Colonic mucosa (tissue), 4 donors: ENCODE measurements at regions not wholly inside any gene's neighbourhood (a gene's known extent, or its start where the extent isn't known, plus 50 kb on each side); places are given as distances from the start of the nearest gene placed in this dataset.
"Not testable (repeated sequence)": the region's sequence is repeated elsewhere in the genome, so short reads cannot be mapped to it uniquely, and the experiment has no call there.

ENCODE experiments used
- DNase-seq: peaks from one replicate; pipeline ENCODE4 v3.0.0-alpha.2; 2020
- H3K27ac ChIP-seq: fragments of 200-600 bp; one replicate; pipeline ENCODE4 v1.8.0; 2021
- H3K27me3 ChIP-seq: fragments of 200-600 bp; one replicate; pipeline ENCODE4 v1.8.0; 2021
- H3K36me3 ChIP-seq: fragments of 200-600 bp; one replicate; pipeline ENCODE4 v1.8.0; 2021
- H3K4me1 ChIP-seq: fragments of 200-600 bp; one replicate; pipeline ENCODE4 v1.8.0; 2021; ENCODE audit warnings: mild to moderate bottlenecking
- H3K4me3 ChIP-seq: fragments of 200-600 bp; one replicate; pipeline ENCODE4 v1.8.0; 2021
- H3K9ac ChIP-seq, 2 donors: one replicate each; pipeline ENCODE4 v1.7.0; 2013; ENCODE audit warnings: control low read depth in 2 of 2, low read depth in 2 of 2, low read length in 2 of 2
- H3K9me3 ChIP-seq: fragments of 200-600 bp; one replicate; pipeline ENCODE4 v1.8.0; 2021
- intact Hi-C: fragments of 100-400 bp; cut with DNase I; formaldehyde crosslinking; loops from one replicate; pipeline ENCODE4 v1.14.1; 2022
- TF ChIP-seq, protein P1 (sequence below): fragments of 200-600 bp; IDR thresholded peaks from one replicate; pipeline ENCODE4 v1.8.0; 2022; ENCODE audit warnings: antibody characterized with exemption, mild to moderate bottlenecking
- donor health status: healthy.
- donor health status: DM: no; HTN: no; CAD: no.
- donor health status: DM: no; HTN: no; CAD: no.

DNA sequence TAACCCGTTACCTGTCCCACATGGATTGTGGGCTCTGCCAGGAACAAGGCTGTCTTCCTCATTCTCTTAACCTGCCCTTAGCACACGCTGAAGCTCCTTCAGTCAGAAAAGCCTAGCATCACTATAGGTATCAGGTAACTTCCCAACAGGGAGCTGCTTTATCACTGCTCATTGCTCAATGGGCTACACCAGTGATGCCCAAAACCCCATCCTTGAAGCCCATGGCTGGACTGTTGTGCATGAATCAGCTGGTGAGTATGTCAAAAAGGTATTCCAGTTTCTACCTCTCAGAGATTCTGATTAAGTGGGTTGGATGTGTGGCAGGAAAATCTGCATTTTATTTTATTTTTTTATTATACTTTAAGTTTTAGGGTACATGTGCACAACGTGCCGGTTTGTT, 362.2 kb downstream of the LRATD1 start:
- no peak overlapping the region for H3K4me3 ChIP-seq
- intact Hi-C loops, result no loop called here
- H3K27me3 ChIP-seq, result no peaks in the 10 kb centered on the region
- H3K4me1 ChIP-seq, result no peaks in the 10 kb centered on the region
- DNase-seq, result no peak
- H3K27ac ChIP-seq, result no peak overlapping the region
- TF ChIP-seq, protein P1, sequence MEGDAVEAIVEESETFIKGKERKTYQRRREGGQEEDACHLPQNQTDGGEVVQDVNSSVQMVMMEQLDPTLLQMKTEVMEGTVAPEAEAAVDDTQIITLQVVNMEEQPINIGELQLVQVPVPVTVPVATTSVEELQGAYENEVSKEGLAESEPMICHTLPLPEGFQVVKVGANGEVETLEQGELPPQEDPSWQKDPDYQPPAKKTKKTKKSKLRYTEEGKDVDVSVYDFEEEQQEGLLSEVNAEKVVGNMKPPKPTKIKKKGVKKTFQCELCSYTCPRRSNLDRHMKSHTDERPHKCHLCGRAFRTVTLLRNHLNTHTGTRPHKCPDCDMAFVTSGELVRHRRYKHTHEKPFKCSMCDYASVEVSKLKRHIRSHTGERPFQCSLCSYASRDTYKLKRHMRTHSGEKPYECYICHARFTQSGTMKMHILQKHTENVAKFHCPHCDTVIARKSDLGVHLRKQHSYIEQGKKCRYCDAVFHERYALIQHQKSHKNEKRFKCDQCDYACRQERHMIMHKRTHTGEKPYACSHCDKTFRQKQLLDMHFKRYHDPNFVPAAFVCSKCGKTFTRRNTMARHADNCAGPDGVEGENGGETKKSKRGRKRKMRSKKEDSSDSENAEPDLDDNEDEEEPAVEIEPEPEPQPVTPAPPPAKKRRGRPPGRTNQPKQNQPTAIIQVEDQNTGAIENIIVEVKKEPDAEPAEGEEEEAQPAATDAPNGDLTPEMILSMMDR, result no peak
- no peak overlapping the region for H3K9ac ChIP-seq
- no peaks in the 10 kb centered on the region for H3K36me3 ChIP-seq
- no peaks in the 10 kb centered on the region for H3K9me3 ChIP-seq

DNA sequence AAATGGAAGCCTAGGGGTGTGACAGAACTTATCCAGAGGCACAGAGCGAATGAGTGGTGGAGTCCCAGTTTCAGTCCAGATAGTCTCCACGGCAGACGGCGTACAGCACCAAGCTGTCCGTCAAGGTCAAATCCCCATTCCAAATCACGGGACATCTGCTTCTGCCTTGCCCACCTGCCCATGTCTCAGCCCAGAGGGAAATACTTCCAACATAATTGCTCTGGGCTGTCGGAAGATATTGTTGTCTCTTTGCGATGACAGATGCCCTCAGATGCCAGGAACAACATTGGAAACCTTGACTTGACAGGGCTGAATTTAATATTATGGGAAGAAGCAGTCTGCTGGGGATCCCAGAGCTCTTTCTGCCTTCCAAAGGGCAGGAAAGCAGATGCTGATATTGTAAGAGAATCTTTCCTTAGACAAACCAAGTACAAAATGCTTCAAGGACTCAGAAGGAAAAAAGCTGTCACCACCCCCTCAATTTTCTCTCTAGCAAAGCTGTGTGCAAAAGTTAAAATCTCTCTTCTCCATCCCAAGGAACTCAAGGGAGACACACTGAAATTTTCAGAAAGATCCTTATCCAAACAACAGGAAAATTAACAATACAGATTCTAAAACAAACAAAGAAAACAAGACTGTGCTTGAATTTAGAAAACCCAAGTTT, 364.0 kb downstream of the LRATD1 start:
- Histone ChIP-seq H3K4me3 (no peak overlapping the region), H3K9ac (no peak overlapping the region), H3K36me3 (no peaks in the 10 kb centered on the region), H3K9me3 (no peaks in the 10 kb centered on the region), H3K4me1 (no peaks in the 10 kb centered on the region), H3K27ac (no peak overlapping the region), H3K27me3 (no peaks in the 10 kb centered on the region)
- TF ChIP-seq, protein P1, result no peak
- no peak for DNase-seq
- intact Hi-C loops, result no loop called here

DNA sequence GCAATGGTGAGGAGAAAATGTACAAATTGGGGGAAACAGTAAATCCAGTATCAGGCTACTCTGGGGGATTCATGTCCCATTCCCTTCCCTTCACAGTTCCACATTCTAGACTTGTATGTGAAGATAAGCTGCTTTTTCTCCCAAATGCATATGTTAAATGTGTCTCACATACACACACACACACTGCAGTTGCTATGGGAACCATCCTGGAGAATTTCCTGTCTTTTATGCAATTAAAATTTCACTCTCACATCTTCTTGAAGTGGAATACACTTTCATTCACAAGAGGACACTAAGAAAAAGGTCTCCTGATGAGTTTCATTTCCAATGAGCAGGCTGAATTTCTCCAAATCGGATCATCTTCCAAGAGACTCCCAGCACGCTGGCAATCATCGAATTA, 366.0 kb downstream of the LRATD1 start:
- H3K4me3 ChIP-seq, result no peak overlapping the region
- no peak for DNase-seq
- TF ChIP-seq, protein P1, result no peak
- H3K9me3 ChIP-seq, result no peaks in the 10 kb centered on the region
- intact Hi-C loops, result no loop called here
- no peaks in the 10 kb centered on the region for H3K4me1 ChIP-seq
- no peak overlapping the region for H3K27ac ChIP-seq
- no peaks in the 10 kb centered on the region for H3K27me3 ChIP-seq
- H3K36me3 ChIP-seq, result no peaks in the 10 kb centered on the region
- H3K9ac ChIP-seq, result no peak overlapping the region

DNA sequence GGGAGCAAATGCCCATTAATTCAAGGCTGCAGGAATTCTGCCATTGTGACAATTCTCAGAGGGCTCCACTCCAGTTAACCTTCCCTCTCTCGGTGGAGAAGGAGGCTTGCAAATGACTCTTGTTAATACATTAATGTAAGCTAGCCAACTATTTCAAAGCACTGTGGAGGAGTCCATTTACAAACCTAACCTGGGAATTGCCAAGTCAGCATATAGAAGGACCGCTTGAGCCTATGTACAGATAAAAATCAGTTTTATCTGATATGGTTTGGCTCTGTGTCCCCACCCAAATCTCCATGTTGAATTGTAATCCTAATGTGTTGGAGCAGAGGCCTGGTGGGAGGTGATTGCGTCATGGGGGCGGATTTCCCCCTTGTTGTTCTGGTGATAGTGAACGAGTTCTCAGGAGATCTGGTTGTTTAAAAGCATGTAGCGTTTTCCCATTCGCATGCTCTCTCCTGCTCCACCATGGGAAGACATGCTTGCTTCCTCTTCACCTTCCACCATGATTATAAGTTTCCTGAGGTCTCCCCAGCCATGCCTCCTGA, 366.7 kb downstream of the LRATD1 start:
- no peaks in the 10 kb centered on the region for H3K36me3 ChIP-seq
- no peaks in the 10 kb centered on the region for H3K27me3 ChIP-seq
- H3K9me3 ChIP-seq, result no peaks in the 10 kb centered on the region
- H3K4me1 ChIP-seq, result no peaks in the 10 kb centered on the region
- no peak overlapping the region for H3K9ac ChIP-seq
- intact Hi-C loops, result no loop called here
- no peak overlapping the region for H3K4me3 ChIP-seq
- H3K27ac ChIP-seq, result no peak overlapping the region
- no peak for DNase-seq
- TF ChIP-seq, protein P1, result no peak

DNA sequence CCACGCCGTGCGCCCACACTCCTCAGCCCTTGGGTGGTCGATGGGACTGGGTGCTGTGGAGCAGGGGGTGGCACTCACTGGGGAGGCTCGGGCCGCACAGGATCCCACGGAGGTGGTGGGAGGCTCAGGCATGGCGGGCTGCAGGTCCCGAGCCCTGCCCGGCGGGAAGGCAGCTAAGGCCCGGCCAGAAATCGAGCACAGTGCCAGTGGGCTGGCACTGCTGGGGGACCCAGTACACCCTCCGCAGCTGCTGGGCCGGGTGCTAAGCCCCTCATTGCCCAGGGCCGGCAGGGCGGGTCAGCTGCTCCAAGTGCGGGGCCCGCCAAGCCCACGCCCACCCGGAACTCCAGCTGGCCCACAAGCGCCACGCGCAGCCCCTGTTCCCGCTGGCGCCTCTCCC, 370.0 kb downstream of the LRATD1 start:
- DNase-seq, H3K9me3 ChIP-seq, H3K4me1 ChIP-seq, intact Hi-C loops, H3K4me3 ChIP-seq, H3K27ac ChIP-seq, H3K9ac ChIP-seq, H3K27me3 ChIP-seq, H3K36me3 ChIP-seq: not testable (repeated sequence)

DNA sequence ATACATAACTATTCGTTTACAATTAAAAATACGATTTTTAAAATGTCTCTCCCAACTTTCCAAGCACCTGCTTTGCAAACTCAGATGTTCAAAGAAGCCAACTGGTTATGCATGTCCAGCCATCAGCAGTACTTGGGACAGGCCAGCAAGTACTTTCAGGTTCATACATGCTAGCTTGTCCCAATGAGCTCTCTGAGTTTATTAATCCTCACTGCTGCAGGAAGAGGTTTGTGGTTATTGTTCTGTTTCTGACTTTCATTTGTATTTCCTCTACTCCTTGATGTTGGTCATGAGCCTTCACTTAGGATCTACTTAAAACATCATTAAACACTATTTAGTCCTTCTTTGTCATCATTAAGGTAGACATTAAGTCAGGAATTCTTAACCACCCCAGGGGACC, 374.1 kb downstream of the LRATD1 start:
- intact Hi-C loops, result no loop called here
- Histone ChIP-seq H3K4me1 (no peaks in the 10 kb centered on the region), H3K4me3 (no peak overlapping the region), H3K36me3 (no peaks in the 10 kb centered on the region), H3K27ac (no peak overlapping the region), H3K9ac (no peak overlapping the region), H3K9me3 (no peaks in the 10 kb centered on the region), H3K27me3 (no peaks in the 10 kb centered on the region)
- TF ChIP-seq, protein P1, result no peak
- DNase-seq, result no peak
